ENCODE measurements at regions not wholly inside any gene's neighbourhood (a gene's known extent, or its start where the extent isn't known, plus 50 kb on each side); places are given as distances from the start of the nearest gene placed in this dataset.

GRCh38 chr1:198083549-198083948, 73.2 kb upstream of the NEK7 start (continued):
- TF ChIP-seq JUND (IDR thresholded peaks at IDR 0.05), result no peak
- no peak for TF ChIP-seq TCF7L2 (IDR thresholded peaks at IDR 0.05; ENCODE audit: borderline replicate concordance, extremely low read depth, insufficient read depth, insufficient read length)

- ChIA-PET RAD21 (ENCODE audit: low non-redundant PET in 1 of 2, low total read pairs in 2 of 2, uncharacterized antibody in 2 of 2, unreplicated experiment in 2 of 2) (no interaction called here), POLR2A (no interaction called here), CTCF (no interaction called here)
- no peaks in the 10 kb centered on the region for H3K27me3 ChIP-seq (ENCODE audit: insufficient read depth, low read length)
- BruUV-seq (replicated peaks), result no TSS peak
- H3K9me2 ChIP-seq (ENCODE audit: insufficient read depth), result no peaks in the 10 kb centered on the region
- ATAC-seq, result no peak
- no peak overlapping the region for H2AFZ ChIP-seq (ENCODE audit: low read depth, low read length, poor library complexity, severe bottlenecking)
- no peaks in the 10 kb centered on the region for H3K4me1 ChIP-seq (ENCODE audit: control insufficient read depth in 1 of 2, insufficient read depth in 2 of 2, low read length in 2 of 2)
- H3K9me3 ChIP-seq (ENCODE audit: control insufficient read depth in 1 of 2, insufficient read depth in 1 of 2, low read depth in 1 of 2, low read length in 2 of 2), result no peaks in the 10 kb centered on the region
- no peak overlapping the region for H3K4me3 ChIP-seq (replicated peaks in 1 of 2; ENCODE audit: low read depth in 1 of 2, low read length in 2 of 2)
- no peak for DNase-seq (ENCODE audit: low read depth, low spot score)
- H3K79me2 ChIP-seq (ENCODE audit: insufficient read depth, low read length), result no peaks in the 10 kb centered on the region
- intact Hi-C loops (cut with micrococcal nuclease), result no loop called here
- TF ChIP-seq CBX3 (IDR thresholded peaks at IDR 0.05; ENCODE audit: low read depth) (no peak), ELF1 (IDR thresholded peaks at IDR 0.05; ENCODE audit: borderline replicate concordance, low read depth) (no peak), SRF (IDR thresholded peaks at IDR 0.05; ENCODE audit: low read depth) (no peak), RAD21 (IDR thresholded peaks at IDR 0.05; ENCODE audit: low read depth) (no peak), SIN3A (IDR thresholded peaks at IDR 0.05; ENCODE audit: low read depth) (no peak), ZBTB33 (IDR thresholded peaks at IDR 0.05; ENCODE audit: extremely low read depth, insufficient replicate concordance, low read length) (no peak)
- no peaks in the 10 kb centered on the region for H4K20me1 ChIP-seq (ENCODE audit: insufficient read depth)
- H3K36me3 ChIP-seq (ENCODE audit: control insufficient read depth in 1 of 2, insufficient read depth in 2 of 2, low read length in 2 of 2), result no peaks in the 10 kb centered on the region
- no peak overlapping the region for H3K4me2 ChIP-seq (ENCODE audit: low read length)
- H3K27ac ChIP-seq (ENCODE audit: low read depth, low read length), result no peak overlapping the region
- H3K9ac ChIP-seq (ENCODE audit: low read length), result no peak overlapping the region
Measured at GRCh38 chr1:198084241-198084908, 72.4 kb upstream of the NEK7 start.
